Uterus (tissue), 2 donors: ENCODE measurements at regions not wholly inside any gene's neighbourhood (a gene's known extent, or its start where the extent isn't known, plus 50 kb on each side); places are given as distances from the start of the nearest gene placed in this dataset.

Experiments used
- POLR2A ChIP-seq, 2 donors: fragments of 450-650 bp; IDR thresholded peaks; one replicate each; pipeline ENCODE4 v1.6.1; 2016; ENCODE audit warnings: antibody characterized with exemption in 2 of 2, mild to moderate bottlenecking in 1 of 2, moderate library complexity in 1 of 2
- TF ChIP-seq, protein P1 (sequence below), 4 experiments: fragments of 200-600 bp in 2 of 4; fragments of 450-650 bp in 2 of 4; sonication (generic) in 2 of 4; IDR thresholded peaks; one replicate each; pipeline ENCODE4 v1.5.1; 2016 to 2019; ENCODE audit warnings: antibody characterized with exemption in 4 of 4, mild to moderate bottlenecking in 2 of 4, moderate library complexity in 1 of 4

DNA sequence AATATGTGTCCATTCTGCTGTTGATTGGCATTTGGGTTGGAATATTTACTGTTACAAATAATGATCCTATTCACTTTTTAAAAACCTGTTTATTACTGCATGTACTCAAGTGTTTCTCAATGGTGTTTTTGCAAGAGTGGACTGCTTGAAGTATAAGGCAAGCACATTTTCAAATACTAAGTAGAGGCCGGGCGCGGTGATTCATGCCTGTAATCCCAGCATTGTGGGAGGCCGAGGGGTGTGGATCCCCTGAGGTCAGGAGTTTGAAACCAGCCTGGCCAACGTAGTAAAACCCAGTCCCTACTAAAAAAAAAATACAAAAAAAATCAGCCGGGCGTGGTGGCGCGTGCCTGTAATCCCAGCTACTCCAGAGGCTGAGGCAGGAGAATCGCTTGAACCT lies 276.9 kb upstream of the ADGRL4 start:
- TF ChIP-seq, protein P1, sequence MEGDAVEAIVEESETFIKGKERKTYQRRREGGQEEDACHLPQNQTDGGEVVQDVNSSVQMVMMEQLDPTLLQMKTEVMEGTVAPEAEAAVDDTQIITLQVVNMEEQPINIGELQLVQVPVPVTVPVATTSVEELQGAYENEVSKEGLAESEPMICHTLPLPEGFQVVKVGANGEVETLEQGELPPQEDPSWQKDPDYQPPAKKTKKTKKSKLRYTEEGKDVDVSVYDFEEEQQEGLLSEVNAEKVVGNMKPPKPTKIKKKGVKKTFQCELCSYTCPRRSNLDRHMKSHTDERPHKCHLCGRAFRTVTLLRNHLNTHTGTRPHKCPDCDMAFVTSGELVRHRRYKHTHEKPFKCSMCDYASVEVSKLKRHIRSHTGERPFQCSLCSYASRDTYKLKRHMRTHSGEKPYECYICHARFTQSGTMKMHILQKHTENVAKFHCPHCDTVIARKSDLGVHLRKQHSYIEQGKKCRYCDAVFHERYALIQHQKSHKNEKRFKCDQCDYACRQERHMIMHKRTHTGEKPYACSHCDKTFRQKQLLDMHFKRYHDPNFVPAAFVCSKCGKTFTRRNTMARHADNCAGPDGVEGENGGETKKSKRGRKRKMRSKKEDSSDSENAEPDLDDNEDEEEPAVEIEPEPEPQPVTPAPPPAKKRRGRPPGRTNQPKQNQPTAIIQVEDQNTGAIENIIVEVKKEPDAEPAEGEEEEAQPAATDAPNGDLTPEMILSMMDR (IDR thresholded peaks at IDR 0.05): no peak
- no peak for TF ChIP-seq POLR2A (IDR thresholded peaks at IDR 0.05)
